ENCODE measurements at regions not wholly inside any gene's neighbourhood (a gene's known extent, or its start where the extent isn't known, plus 50 kb on each side); places are given as distances from the start of the nearest gene placed in this dataset.

DNA sequence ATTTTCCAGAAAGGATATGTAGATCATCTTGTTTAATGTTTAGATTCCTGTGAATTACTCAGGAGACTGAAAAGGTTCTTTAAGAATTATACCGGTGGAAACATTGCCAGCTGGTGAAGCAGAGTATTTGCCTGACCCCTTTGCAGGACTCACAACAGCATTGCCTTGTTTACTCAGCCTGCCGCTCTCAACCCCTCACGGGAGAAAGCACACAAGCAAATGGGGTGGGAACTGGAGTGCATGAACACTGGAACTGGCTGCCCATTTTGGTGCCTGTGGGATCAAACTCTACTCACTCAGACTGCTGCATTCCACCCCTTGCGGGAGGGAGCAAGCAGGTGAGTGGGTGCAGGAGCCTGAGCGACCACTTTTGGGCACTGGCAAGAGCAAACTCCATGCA, 804.7 kb upstream of the SLITRK1 start:
- TF ChIP-seq POLR2A (IDR thresholded peaks at IDR 0.05): no peak
- TF ChIP-seq, protein P1, sequence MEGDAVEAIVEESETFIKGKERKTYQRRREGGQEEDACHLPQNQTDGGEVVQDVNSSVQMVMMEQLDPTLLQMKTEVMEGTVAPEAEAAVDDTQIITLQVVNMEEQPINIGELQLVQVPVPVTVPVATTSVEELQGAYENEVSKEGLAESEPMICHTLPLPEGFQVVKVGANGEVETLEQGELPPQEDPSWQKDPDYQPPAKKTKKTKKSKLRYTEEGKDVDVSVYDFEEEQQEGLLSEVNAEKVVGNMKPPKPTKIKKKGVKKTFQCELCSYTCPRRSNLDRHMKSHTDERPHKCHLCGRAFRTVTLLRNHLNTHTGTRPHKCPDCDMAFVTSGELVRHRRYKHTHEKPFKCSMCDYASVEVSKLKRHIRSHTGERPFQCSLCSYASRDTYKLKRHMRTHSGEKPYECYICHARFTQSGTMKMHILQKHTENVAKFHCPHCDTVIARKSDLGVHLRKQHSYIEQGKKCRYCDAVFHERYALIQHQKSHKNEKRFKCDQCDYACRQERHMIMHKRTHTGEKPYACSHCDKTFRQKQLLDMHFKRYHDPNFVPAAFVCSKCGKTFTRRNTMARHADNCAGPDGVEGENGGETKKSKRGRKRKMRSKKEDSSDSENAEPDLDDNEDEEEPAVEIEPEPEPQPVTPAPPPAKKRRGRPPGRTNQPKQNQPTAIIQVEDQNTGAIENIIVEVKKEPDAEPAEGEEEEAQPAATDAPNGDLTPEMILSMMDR (IDR thresholded peaks at IDR 0.05 in 4 of 5, conservative IDR thresholded peaks at IDR 0.05 in 1 of 5): no peak
